Stimulated activated CD8-positive, alpha-beta memory T cell treated with anti-CD3 and anti-CD28 coated beads, Interleukin-4, amount 100 ng/mL, for 24 hours (primary cell): ENCODE measurements at regions not wholly inside any gene's neighbourhood (a gene's known extent, or its start where the extent isn't known, plus 50 kb on each side); places are given as distances from the start of the nearest gene placed in this dataset.
"Not testable (repeated sequence)": the region's sequence is repeated elsewhere in the genome, so short reads cannot be mapped to it uniquely, and the experiment has no call there.

ENCODE experiments used
- DNase-seq: peaks from one replicate; pipeline ENCODE4 v3.0.0-alpha.2; 2020; ENCODE audit warnings: low read depth

- no peak for DNase-seq
Measured at GRCh38 chr22:47899894-47900293, 1137.4 kb downstream of the TBC1D22A start.

- DNase-seq = no peak
Measured at GRCh38 chr22:47898946-47899345, 1136.5 kb downstream of the TBC1D22A start.

GRCh38 chr22:47891609-47892008 is 1129.2 kb downstream of the TBC1D22A start:
- no peak for DNase-seq

GRCh38 chr22:47888817-47889216 is 1126.4 kb downstream of the TBC1D22A start:
- no peak for DNase-seq

- DNase-seq = no peak
Measured at GRCh38 chr22:47884775-47885174, 1122.3 kb downstream of the TBC1D22A start.

- no peak for DNase-seq
Measured at GRCh38 chr22:47884200-47884599, 1121.8 kb downstream of the TBC1D22A start.

- no peak for DNase-seq
Measured at GRCh38 chr22:47883757-47884156, 1121.3 kb downstream of the TBC1D22A start.

GRCh38 chr22:47879346-47879745 is 1116.9 kb downstream of the TBC1D22A start:
- DNase-seq = no peak

GRCh38 chr22:47878460-47878859 is 1116.0 kb downstream of the TBC1D22A start:
- DNase-seq = no peak

- no peak for DNase-seq
Measured at GRCh38 chr22:47872761-47873535, 1110.5 kb downstream of the TBC1D22A start.

GRCh38 chr22:47865626-47866025 is 1103.2 kb downstream of the TBC1D22A start:
- DNase-seq = no peak

- DNase-seq = no peak
Measured at GRCh38 chr22:47862394-47862793, 1099.9 kb downstream of the TBC1D22A start.

- DNase-seq = not testable (repeated sequence)
Measured at GRCh38 chr22:47860907-47861306, 1098.5 kb downstream of the TBC1D22A start.

GRCh38 chr22:47859881-47860525 is 1097.6 kb downstream of the TBC1D22A start:
- DNase-seq = no peak

GRCh38 chr22:47858773-47859306 is 1096.4 kb downstream of the TBC1D22A start:
- DNase-seq = no peak

GRCh38 chr22:47854680-47855079 is 1092.2 kb downstream of the TBC1D22A start:
- DNase-seq = no peak

- no peak for DNase-seq
Measured at GRCh38 chr22:47854251-47854650, 1091.8 kb downstream of the TBC1D22A start.

GRCh38 chr22:47853750-47854149 is 1091.3 kb downstream of the TBC1D22A start:
- no peak for DNase-seq

GRCh38 chr22:47851586-47851985 is 1089.1 kb downstream of the TBC1D22A start:
- no peak for DNase-seq

- no peak for DNase-seq
Measured at GRCh38 chr22:47850644-47851151, 1088.2 kb downstream of the TBC1D22A start.

- no peak for DNase-seq
Measured at GRCh38 chr22:47849576-47849975, 1087.1 kb downstream of the TBC1D22A start.

- DNase-seq = no peak
Measured at GRCh38 chr22:47848184-47848920, 1085.9 kb downstream of the TBC1D22A start.
